ENCODE measurements at regions not wholly inside any gene's neighbourhood (a gene's known extent, or its start where the extent isn't known, plus 50 kb on each side); places are given as distances from the start of the nearest gene placed in this dataset.
"Not testable (repeated sequence)": the region's sequence is repeated elsewhere in the genome, so short reads cannot be mapped to it uniquely, and the experiment has no call there.

DNA sequence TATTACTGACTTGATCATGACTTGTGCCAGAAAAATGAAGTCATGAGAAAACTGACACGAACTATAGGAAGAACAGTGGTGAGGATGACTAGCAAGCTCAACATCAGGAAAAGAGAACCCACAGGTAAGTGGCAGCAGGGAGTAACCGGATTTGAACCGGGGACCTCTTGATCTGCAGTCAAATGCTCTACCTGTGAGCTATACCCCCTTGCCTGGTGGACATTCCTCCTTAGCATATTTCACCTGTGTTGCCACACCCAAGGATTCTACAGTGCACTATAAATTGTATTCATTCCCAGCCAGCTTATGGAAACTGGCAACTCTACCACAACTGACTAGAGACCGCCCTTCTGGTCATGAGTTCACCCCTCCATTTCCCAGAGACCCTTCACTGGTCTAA is 97.5 kb upstream of the ZNF746 start:
- H3K9ac ChIP-seq (ENCODE audit: low read depth, low read length): no peak overlapping the region
- H3K27me3 ChIP-seq (ENCODE audit: control insufficient read depth, insufficient read depth, low read length): no peaks in the 10 kb centered on the region
- peaks cover 6% of the 10 kb centered on the region for H3K36me3 ChIP-seq (ENCODE audit: control insufficient read depth, insufficient read depth, low read length)
- no peak overlapping the region for H3K4me3 ChIP-seq (ENCODE audit: low read depth, low read length)
- no peaks in the 10 kb centered on the region for H3K9me3 ChIP-seq (ENCODE audit: control insufficient read depth, insufficient read depth, low read length)
- no peaks in the 10 kb centered on the region for H3K4me1 ChIP-seq (ENCODE audit: control insufficient read depth, insufficient read depth, low read length)

DNA sequence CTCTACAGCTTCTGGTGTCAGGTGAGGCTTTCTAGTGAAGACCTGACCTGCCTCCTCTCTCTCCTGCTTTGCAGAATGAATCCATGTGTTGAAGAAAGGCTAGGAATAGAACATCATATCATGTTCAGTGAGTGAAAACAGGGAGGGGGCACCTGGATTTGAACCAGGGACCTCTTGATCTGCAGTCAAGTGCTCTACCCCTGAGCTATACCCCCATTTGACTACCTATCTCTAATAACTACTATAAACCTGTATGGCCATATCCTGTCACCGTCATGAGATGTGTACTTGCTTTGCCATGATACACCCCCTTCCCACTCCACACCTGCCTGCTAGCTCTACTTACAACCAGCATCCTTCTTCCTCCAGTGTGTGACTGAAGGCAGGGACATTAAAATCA is 91.3 kb upstream of the ZNF746 start:
- Histone ChIP-seq H3K9me3 (ENCODE audit: control insufficient read depth, insufficient read depth, low read length) (no peaks in the 10 kb centered on the region), H3K36me3 (ENCODE audit: control insufficient read depth, insufficient read depth, low read length) (peaks cover 13% of the 10 kb centered on the region), H3K9ac (ENCODE audit: low read depth, low read length) (no peak overlapping the region), H3K27me3 (ENCODE audit: control insufficient read depth, insufficient read depth, low read length) (no peaks in the 10 kb centered on the region), H3K4me3 (ENCODE audit: low read depth, low read length) (no peak overlapping the region), H3K4me1 (ENCODE audit: control insufficient read depth, insufficient read depth, low read length) (no peaks in the 10 kb centered on the region)

DNA sequence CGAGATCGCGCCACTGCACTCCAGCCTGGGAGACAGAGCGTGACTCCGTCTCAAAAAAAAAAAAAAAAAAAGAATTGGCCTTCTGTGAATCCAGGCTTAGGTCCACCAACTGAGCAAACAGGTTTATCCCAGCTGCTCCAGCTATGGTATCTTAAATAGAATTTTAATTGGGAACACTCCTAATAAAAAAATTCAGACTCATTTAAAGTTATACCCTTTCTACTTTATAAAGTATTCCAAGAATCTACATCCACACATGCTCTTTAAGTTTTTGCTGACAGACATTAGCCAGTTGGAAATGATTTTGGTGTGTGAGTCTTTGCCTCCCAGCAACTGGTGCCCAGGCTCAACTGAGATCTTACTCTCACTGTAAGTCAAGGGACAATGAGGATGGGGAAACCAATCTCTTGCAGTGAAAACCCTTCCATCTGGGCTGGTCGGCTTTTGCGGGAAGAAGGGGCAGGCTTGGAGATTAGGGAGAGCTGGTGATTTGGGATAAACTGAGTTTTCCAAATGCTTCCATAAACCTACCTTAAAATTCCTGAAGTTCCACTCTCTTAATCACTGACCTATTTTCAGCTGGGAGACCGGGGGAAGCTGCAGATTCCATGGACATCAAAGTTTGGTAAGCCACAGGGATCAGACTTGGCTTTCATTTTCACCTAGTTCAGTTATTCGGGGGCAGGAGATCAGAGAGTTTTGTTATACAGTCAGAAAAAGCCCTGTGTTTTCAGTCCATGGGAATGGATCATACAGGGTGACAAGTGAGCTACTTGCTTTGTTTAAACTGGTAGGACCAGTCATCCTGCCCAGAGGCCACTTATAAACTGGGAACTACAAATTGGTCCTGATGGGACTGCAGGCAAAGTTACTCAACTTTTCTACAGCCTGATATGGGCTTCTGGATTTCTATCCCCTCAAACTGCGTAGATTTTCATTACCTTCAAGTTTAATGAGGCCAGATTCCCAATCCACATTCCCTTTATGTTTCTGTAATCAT is 89.3 kb upstream of the ZNF746 start:
- H3K36me3 ChIP-seq (ENCODE audit: control insufficient read depth, insufficient read depth, low read length): peaks cover 9% of the 10 kb centered on the region
- no peak overlapping the region for H3K4me3 ChIP-seq (ENCODE audit: low read depth, low read length)
- H3K9ac ChIP-seq (ENCODE audit: low read depth, low read length): no peak overlapping the region
- H3K4me1 ChIP-seq (ENCODE audit: control insufficient read depth, insufficient read depth, low read length): no peaks in the 10 kb centered on the region
- H3K9me3 ChIP-seq (ENCODE audit: control insufficient read depth, insufficient read depth, low read length): no peaks in the 10 kb centered on the region
- no peaks in the 10 kb centered on the region for H3K27me3 ChIP-seq (ENCODE audit: control insufficient read depth, insufficient read depth, low read length)

DNA sequence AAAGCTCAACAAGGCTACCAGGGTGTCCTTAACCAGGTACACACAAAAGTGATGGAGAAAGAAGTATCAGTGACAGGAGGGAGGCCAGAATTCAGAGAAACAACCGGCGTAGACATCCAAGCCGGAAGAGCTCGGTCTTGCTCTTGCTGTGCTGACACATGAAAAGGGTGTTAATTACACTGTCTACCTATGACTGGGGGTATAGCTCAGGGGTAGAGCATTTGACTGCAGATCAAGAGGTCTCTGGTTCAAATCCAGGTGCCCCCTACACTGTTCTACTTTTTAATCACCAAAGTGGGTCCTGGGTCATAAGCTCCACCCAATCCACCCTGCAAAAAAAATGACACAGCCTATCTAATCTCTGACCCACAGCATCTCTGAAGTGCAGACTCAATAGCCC is 86.9 kb upstream of the ZNF746 start:
- H3K27me3 ChIP-seq (ENCODE audit: control insufficient read depth, insufficient read depth, low read length): no peaks in the 10 kb centered on the region
- H3K4me3 ChIP-seq (ENCODE audit: low read depth, low read length): no peak overlapping the region
- H3K36me3 ChIP-seq (ENCODE audit: control insufficient read depth, insufficient read depth, low read length): peaks cover 7% of the 10 kb centered on the region
- H3K4me1 ChIP-seq (ENCODE audit: control insufficient read depth, insufficient read depth, low read length): no peaks in the 10 kb centered on the region
- no peak overlapping the region for H3K9ac ChIP-seq (ENCODE audit: low read depth, low read length)
- H3K9me3 ChIP-seq (ENCODE audit: control insufficient read depth, insufficient read depth, low read length): peaks cover 7% of the 10 kb centered on the region

DNA sequence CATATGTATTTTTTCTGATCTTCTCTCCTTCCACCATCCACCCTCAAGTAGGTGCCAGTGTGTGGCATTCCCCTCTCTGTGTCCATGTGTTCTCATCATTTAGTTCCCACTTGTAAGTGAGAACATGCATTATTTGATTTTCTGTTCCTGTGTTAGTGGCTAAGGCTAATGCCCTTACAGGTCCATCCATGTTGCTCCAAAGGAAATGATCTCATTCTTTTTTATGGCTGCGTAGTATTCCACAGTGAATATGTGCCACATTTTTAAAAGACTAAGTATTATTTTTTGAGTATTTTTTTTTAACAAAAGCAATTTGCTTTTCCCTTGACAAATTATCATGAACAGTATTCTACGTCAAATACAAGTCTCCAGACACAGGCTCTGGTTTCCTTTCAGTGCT is 86.4 kb upstream of the ZNF746 start:
- Histone ChIP-seq H3K36me3 (ENCODE audit: control insufficient read depth, insufficient read depth, low read length) (peaks cover 7% of the 10 kb centered on the region), H3K9ac (ENCODE audit: low read depth, low read length) (no peak overlapping the region), H3K4me3 (ENCODE audit: low read depth, low read length) (no peak overlapping the region), H3K4me1 (ENCODE audit: control insufficient read depth, insufficient read depth, low read length) (no peaks in the 10 kb centered on the region), H3K9me3 (ENCODE audit: control insufficient read depth, insufficient read depth, low read length) (peaks cover 7% of the 10 kb centered on the region), H3K27me3 (ENCODE audit: control insufficient read depth, insufficient read depth, low read length) (no peaks in the 10 kb centered on the region)

DNA sequence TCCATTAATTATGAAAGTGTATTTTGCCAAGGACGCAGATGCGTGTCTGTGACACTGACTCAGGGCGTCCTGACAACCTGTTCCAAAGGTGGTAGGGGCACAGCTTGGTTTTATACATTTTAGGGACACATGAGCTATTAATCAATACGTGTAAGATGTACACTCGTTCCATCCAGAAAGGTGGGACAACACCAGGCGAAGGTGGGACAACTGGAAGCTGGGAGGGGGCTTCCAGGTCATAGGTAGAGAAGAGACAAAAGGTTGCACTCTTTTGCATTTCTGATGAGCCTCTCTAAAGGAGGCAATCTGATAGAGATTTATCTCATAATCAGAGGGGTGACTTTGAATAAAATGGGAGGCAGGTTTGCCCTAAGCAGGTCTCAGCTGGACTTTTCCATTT is 82.7 kb upstream of the ZNF746 start:
- no peaks in the 10 kb centered on the region for H3K4me1 ChIP-seq (ENCODE audit: control insufficient read depth, insufficient read depth, low read length)
- peaks cover 2% of the 10 kb centered on the region for H3K36me3 ChIP-seq (ENCODE audit: control insufficient read depth, insufficient read depth, low read length)
- H3K27me3 ChIP-seq (ENCODE audit: control insufficient read depth, insufficient read depth, low read length): no peaks in the 10 kb centered on the region
- H3K4me3 ChIP-seq (ENCODE audit: low read depth, low read length): no peak overlapping the region
- peaks cover 10% of the 10 kb centered on the region for H3K9me3 ChIP-seq (ENCODE audit: control insufficient read depth, insufficient read depth, low read length)
- no peak overlapping the region for H3K9ac ChIP-seq (ENCODE audit: low read depth, low read length)

DNA sequence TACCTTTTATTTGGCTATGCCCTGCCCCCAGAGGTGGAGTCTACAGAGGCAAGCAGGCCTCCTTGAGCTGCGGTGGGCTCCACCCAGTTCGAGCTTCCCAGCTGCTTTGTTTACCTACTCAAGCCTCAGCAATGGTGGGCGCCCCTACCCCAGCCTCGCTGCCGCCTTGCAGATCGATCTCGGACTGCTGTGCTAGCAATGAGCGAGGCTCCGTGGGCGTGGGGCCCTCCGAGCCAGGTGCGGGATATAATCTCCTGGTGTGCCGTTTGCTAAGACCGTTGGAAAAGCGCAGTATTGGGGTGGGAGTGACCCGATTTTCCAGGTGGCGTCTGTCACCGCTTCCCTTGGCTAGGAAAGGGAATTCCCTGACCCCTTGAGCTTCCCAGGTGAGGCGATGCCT is 81.8 kb upstream of the ZNF746 start:
- H3K4me3 ChIP-seq (ENCODE audit: low read depth, low read length); H3K4me1 ChIP-seq (ENCODE audit: control insufficient read depth, insufficient read depth, low read length); H3K36me3 ChIP-seq (ENCODE audit: control insufficient read depth, insufficient read depth, low read length); H3K27me3 ChIP-seq (ENCODE audit: control insufficient read depth, insufficient read depth, low read length); H3K9me3 ChIP-seq (ENCODE audit: control insufficient read depth, insufficient read depth, low read length); H3K9ac ChIP-seq (ENCODE audit: low read depth, low read length): not testable (repeated sequence)

DNA sequence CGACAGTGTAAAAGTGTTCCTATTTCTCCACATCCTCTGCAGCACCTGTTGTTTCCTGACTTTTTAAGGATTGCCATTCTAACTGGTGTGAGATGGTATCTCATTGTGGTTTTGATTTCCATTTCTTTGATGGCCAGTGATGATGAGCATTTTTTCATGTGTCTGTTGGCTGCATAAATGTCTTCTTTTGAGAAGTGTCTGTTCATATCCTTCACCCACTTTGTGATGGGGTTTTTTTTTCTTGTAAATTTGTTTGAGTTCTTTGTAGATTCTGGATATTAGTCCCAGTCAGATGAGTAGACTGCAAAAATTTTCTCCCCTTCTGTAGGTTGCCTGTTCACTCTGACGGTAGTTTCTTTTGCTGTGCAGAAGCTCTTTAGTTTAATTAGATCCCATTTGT is 76.8 kb upstream of the ZNF746 start:
- H3K36me3 ChIP-seq (ENCODE audit: control insufficient read depth, insufficient read depth, low read length); H3K4me3 ChIP-seq (ENCODE audit: low read depth, low read length); H3K4me1 ChIP-seq (ENCODE audit: control insufficient read depth, insufficient read depth, low read length); H3K9ac ChIP-seq (ENCODE audit: low read depth, low read length); H3K27me3 ChIP-seq (ENCODE audit: control insufficient read depth, insufficient read depth, low read length); H3K9me3 ChIP-seq (ENCODE audit: control insufficient read depth, insufficient read depth, low read length): not testable (repeated sequence)

DNA sequence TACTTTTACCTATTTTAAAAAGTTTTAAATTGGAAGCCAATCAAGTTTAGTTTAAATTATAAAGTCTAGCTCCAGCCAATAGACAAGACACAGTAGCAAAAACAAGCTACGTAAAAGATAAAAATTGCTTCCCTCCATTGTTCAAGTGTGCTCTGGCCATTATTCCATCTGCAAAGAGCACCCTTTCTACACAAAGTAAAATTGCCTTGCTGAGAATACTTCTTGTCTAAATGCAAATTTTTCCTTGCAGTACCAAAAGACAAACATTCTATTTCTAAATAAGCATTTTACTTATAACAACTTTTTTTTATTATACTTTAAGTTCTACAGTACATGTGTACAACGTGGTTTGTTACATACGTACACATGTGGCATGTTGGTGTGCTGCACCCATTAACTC is 75.9 kb upstream of the ZNF746 start:
- H3K9ac ChIP-seq (ENCODE audit: low read depth, low read length): no peak overlapping the region
- no peaks in the 10 kb centered on the region for H3K4me1 ChIP-seq (ENCODE audit: control insufficient read depth, insufficient read depth, low read length)
- no peak overlapping the region for H3K4me3 ChIP-seq (ENCODE audit: low read depth, low read length)
- H3K36me3 ChIP-seq (ENCODE audit: control insufficient read depth, insufficient read depth, low read length): no peaks in the 10 kb centered on the region
- no peaks in the 10 kb centered on the region for H3K27me3 ChIP-seq (ENCODE audit: control insufficient read depth, insufficient read depth, low read length)
- H3K9me3 ChIP-seq (ENCODE audit: control insufficient read depth, insufficient read depth, low read length): peaks cover 11% of the 10 kb centered on the region

DNA sequence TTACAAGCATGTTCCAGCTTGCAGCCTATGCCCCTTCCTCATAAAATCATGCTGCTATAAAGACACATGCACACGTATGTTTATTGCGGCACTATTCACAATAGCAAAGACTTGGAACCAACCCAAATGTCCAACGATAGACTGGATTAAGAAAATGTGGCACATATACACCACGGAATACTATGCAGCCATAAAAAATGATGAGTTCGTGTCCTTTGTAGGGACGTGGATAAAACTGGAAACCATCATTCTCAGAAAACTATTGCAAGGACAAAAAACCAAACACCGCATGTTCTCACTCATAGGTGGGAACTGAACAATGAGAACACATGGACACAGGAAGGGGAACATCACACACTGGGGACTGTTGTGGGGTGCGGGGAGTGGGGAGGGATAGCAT is 75.3 kb upstream of the ZNF746 start:
- not testable (repeated sequence) for H3K4me3 ChIP-seq (ENCODE audit: low read depth, low read length); H3K9ac ChIP-seq (ENCODE audit: low read depth, low read length); H3K36me3 ChIP-seq (ENCODE audit: control insufficient read depth, insufficient read depth, low read length); H3K27me3 ChIP-seq (ENCODE audit: control insufficient read depth, insufficient read depth, low read length); H3K4me1 ChIP-seq (ENCODE audit: control insufficient read depth, insufficient read depth, low read length)
- H3K9me3 ChIP-seq (ENCODE audit: control insufficient read depth, insufficient read depth, low read length): peaks cover 11% of the 10 kb centered on the region

DNA sequence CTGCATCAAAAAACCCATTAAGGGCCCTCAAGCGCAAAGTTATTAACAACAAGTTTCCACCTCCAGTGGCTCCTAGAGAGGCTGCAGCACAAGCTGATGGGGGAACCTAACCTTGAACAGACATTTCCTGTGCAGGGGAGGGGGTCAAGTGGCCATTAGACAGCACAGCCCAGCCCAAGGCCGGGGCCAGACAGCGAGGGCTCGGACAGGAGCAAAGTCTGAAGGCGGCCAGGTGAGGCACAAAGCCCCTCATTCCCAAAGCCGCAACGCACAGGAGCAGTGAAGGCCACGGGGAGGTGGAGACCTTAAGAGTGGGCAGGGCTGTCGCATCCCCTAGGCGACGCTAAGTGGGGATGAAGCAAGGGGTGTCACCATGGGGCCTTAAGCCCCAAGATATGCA is 73.2 kb upstream of the ZNF746 start:
- Histone ChIP-seq H3K4me3 (ENCODE audit: low read depth, low read length) (no peak overlapping the region), H3K36me3 (ENCODE audit: control insufficient read depth, insufficient read depth, low read length) (no peaks in the 10 kb centered on the region), H3K4me1 (ENCODE audit: control insufficient read depth, insufficient read depth, low read length) (no peaks in the 10 kb centered on the region), H3K9ac (ENCODE audit: low read depth, low read length) (no peak overlapping the region), H3K27me3 (ENCODE audit: control insufficient read depth, insufficient read depth, low read length) (no peaks in the 10 kb centered on the region), H3K9me3 (ENCODE audit: control insufficient read depth, insufficient read depth, low read length) (peaks cover 11% of the 10 kb centered on the region)

DNA sequence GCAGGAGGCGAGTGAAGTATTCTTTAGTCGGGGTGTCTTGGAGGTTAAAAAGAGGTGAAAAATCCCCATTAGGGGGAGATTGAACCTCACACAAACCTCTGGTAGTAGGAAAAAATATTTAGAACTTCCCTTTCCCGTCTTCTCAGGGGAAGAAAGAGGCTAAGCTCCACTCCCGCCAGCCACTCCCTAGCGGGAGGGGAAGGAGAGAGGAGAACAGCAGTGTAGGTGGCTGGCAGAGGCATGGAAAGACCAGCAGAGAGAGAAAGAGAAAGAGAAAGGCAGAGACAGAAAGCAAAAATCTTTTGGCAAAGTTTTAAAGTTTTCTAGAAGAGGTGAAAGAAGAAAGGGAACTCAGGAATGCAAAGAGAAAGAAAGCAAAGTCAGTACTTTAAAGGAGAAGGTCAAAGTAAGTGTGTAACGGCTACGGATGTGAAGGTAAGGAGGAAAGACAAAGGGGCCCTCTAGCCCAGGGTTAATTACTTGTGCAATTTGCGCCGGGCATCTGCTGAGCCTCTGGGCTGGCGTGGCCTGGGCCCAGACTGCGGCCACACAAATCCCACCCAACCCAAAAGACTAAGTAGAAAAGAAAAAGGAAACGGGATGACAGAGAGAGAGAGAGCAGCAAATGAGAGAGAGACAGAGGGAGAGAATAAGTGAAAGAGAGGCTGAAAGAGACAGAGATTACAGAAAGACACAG is 72.3 kb upstream of the ZNF746 start:
- Histone ChIP-seq H3K9ac (ENCODE audit: low read depth, low read length) (no peak overlapping the region), H3K27me3 (ENCODE audit: control insufficient read depth, insufficient read depth, low read length) (no peaks in the 10 kb centered on the region), H3K36me3 (ENCODE audit: control insufficient read depth, insufficient read depth, low read length) (no peaks in the 10 kb centered on the region), H3K4me1 (ENCODE audit: control insufficient read depth, insufficient read depth, low read length) (no peaks in the 10 kb centered on the region), H3K9me3 (ENCODE audit: control insufficient read depth, insufficient read depth, low read length) (peaks cover 11% of the 10 kb centered on the region), H3K4me3 (ENCODE audit: low read depth, low read length) (no peak overlapping the region)

Data from iPS-15b (cell line).